Neural crest cell (in vitro differentiated cells): ENCODE measurements at regions not wholly inside any gene's neighbourhood (a gene's known extent, or its start where the extent isn't known, plus 50 kb on each side); places are given as distances from the start of the nearest gene placed in this dataset.

ENCODE experiments used
- DNase-seq: peaks from one replicate; pipeline ENCODE4 v3.0.0; 2021; ENCODE audit warnings: low read depth, mixed read lengths, low spot score
- H3K27ac Mint-ChIP-seq: one replicate; pipeline ENCODE4 v1.8.0; 2021; ENCODE audit warnings: mild to moderate bottlenecking, mixed read lengths; ENCODE audit not compliant: unreplicated experiment
- H3K27me3 Mint-ChIP-seq: 2 replicates; pipeline ENCODE4 v1.8.0; 2021; ENCODE audit warnings: low read depth, mild to moderate bottlenecking, mixed read lengths
- H3K36me3 Mint-ChIP-seq: 2 replicates; pipeline ENCODE4 v1.8.0; 2021; ENCODE audit warnings: low read depth, mild to moderate bottlenecking, mixed read lengths
- H3K4me1 Mint-ChIP-seq: 2 replicates; pipeline ENCODE4 v1.8.0; 2021; ENCODE audit warnings: mixed read lengths
- H3K4me3 Mint-ChIP-seq: one replicate; pipeline ENCODE4 v1.8.0; 2021; ENCODE audit warnings: mild to moderate bottlenecking, mixed read lengths
- H3K9me3 Mint-ChIP-seq: 2 replicates; pipeline ENCODE4 v1.8.0; 2021; ENCODE audit warnings: mixed read lengths
- CTCF ChIP-seq: fragments of 200-600 bp; sonication (generic); conservative IDR thresholded peaks from 2 replicates; pipeline ENCODE4 v1.5.0; 2021; ENCODE audit warnings: antibody characterized with exemption, mild to moderate bottlenecking

- DNase-seq, result peak; percentile 38
- H3K27me3 Mint-ChIP-seq, result peaks cover 5% of the 10 kb centered on the region
- no peak overlapping the region for H3K4me3 Mint-ChIP-seq
- no peaks in the 10 kb centered on the region for H3K4me1 Mint-ChIP-seq
- no peak overlapping the region for H3K27ac Mint-ChIP-seq
- TF ChIP-seq CTCF, result peak; percentile 75
- H3K9me3 Mint-ChIP-seq, result no peaks in the 10 kb centered on the region
- no peaks in the 10 kb centered on the region for H3K36me3 Mint-ChIP-seq
Measured at GRCh38 chr11:69909561-69910518, 90.6 kb upstream of the FGF3 start.

- Mint-ChIP-seq H3K27ac (no peak overlapping the region), H3K4me1 (no peaks in the 10 kb centered on the region), H3K27me3 (peaks cover 10% of the 10 kb centered on the region), H3K4me3 (no peak overlapping the region), H3K9me3 (no peaks in the 10 kb centered on the region), H3K36me3 (no peaks in the 10 kb centered on the region)
- no peak for DNase-seq
- no peak for TF ChIP-seq CTCF
Measured at GRCh38 chr11:69910519-69911309, 91.5 kb upstream of the FGF3 start.

- no peaks in the 10 kb centered on the region for H3K9me3 Mint-ChIP-seq
- no peak for DNase-seq
- no peaks in the 10 kb centered on the region for H3K36me3 Mint-ChIP-seq
- H3K27me3 Mint-ChIP-seq, result peaks cover 15% of the 10 kb centered on the region
- H3K4me3 Mint-ChIP-seq, result no peak overlapping the region
- H3K27ac Mint-ChIP-seq, result no peak overlapping the region
- H3K4me1 Mint-ChIP-seq, result no peaks in the 10 kb centered on the region
- no peak for TF ChIP-seq CTCF
Measured at GRCh38 chr11:69911310-69912160, 92.3 kb upstream of the FGF3 start.

- no peak for DNase-seq
- Mint-ChIP-seq H3K27me3 (peaks cover 23% of the 10 kb centered on the region), H3K4me1 (no peaks in the 10 kb centered on the region), H3K9me3 (no peaks in the 10 kb centered on the region), H3K27ac (no peak overlapping the region), H3K36me3 (no peaks in the 10 kb centered on the region), H3K4me3 (no peak overlapping the region)
- no peak for TF ChIP-seq CTCF
Measured at GRCh38 chr11:69912161-69912910, 93.1 kb upstream of the FGF3 start.
